Prostate gland (tissue), 2 donors: ENCODE measurements at regions not wholly inside any gene's neighbourhood (a gene's known extent, or its start where the extent isn't known, plus 50 kb on each side); places are given as distances from the start of the nearest gene placed in this dataset.
"Not testable (repeated sequence)": the region's sequence is repeated elsewhere in the genome, so short reads cannot be mapped to it uniquely, and the experiment has no call there.

Experiments used
- DNase-seq: peaks from one replicate; pipeline ENCODE4 v3.0.0-alpha.2; 2019; ENCODE audit warnings: low spot score
- H3K27ac ChIP-seq, 2 donors: fragments of 200-600 bp; sonication (generic); 2 replicates each; pipeline ENCODE4 v1.5.1; 2017 to 2019
- H3K27me3 ChIP-seq: fragments of 200-600 bp; sonication (generic); replicated peaks from 2 replicates; pipeline ENCODE4 v1.5.1; 2019; ENCODE audit not compliant: insufficient read depth
- H3K36me3 ChIP-seq, 2 donors: fragments of 200-600 bp; sonication (generic); 1 replicate in 1 of 2; 2 replicates in 1 of 2; pipeline versions ENCODE4 v1.5.1 to v1.8.1; 2017 to 2019
- H3K4me1 ChIP-seq: fragments of 200-600 bp; sonication (generic); replicated peaks from 2 replicates; pipeline ENCODE4 v1.5.1; 2019
- H3K4me3 ChIP-seq, 2 donors: fragments of 200-600 bp; sonication (generic); 2 replicates each; pipeline ENCODE4 v1.5.1; 2017 to 2019
- H3K9me3 ChIP-seq: fragments of 200-600 bp; sonication (generic); 2 replicates; pipeline ENCODE4 v1.5.1; 2017
- POLR2A ChIP-seq: fragments of 450-650 bp; IDR thresholded peaks from one replicate; pipeline ENCODE4 v1.6.1; 2016; ENCODE audit warnings: antibody characterized with exemption, mild to moderate bottlenecking
- WGBS: methylation state at CpG from one replicate; pipeline ENCODE4 v1.1.5; 2018; 5-methylcytosine and 5-hydroxymethylcytosine counted together
- intact Hi-C: fragments of 100-400 bp; cut with DNase I; formaldehyde crosslinking; loops from one replicate; pipeline ENCODE4 v1.14.2; 2022

DNA sequence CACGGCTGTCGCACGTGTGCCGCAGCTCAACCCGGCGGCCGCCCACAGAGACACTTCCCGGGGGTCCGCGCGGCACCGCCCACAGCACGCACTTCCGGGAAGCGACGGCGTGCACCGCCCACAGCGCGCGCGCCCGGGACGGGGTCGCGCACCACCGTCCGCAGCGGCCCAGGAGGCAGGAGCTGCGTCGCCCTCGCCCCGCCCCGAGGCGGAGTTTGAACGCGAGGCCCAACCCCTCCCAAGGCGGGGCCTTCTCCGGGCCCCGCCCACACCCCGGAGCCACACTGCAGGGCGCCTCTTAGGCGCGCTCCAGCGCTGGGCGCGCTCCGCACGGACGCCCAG, 5366.8 kb upstream of the TPTE start:
- H3K4me3 ChIP-seq = peak overlapping the region; percentile 26 to 34
- DNase-seq = peak; percentile 76

DNA sequence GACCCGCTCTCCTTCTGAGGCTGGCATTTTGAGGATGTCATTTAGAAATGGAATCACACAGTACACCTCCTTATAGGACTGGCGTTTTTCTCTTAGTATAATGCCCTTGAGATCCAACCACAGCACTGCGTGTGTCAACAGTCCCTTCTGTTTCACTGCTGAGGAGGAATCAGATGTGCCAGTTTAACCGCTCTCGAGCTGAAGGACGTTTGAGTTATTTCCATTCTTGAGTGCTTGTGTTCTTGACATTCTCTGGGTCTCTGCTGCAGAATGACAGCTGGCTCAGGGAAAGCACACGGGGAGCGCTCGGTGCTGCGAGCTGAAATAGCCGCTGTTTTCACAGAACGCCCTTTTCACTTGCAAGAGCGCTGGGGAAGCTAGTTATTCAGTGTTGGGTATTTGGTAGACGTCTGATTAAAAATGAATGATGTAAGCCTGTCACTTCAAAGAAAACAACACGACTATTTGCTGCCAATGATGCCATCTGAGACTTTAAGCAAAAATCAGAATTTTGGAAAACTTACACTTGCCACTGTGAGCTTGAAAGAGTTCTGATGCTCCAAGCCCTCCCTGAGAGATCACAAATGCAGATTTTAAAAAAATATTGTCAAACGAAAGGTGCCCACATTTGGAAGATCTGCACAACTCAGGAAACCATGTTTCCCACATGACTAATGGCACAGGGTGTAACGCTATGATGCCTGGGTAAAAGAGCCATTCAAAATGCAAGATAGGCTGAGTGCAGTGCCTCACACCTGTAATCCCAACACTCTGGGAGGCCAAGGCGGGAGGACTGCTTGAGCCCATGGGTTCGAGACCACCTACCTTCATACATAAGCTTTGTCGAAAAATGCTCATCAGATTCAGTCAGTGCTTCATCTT, 5358.4 kb upstream of the TPTE start:
- H3K4me3 ChIP-seq, H3K27me3 ChIP-seq, H3K4me1 ChIP-seq, intact Hi-C loops, H3K9me3 ChIP-seq, H3K27ac ChIP-seq, H3K36me3 ChIP-seq, DNase-seq: not testable (repeated sequence)
- WGBS = no CpG with 5 or more reads among the region's 20 CpGs

More for the DNA sequence above, 5366.8 kb upstream of the TPTE start:
- H3K9me3 ChIP-seq, intact Hi-C loops, H3K4me1 ChIP-seq, H3K27ac ChIP-seq, H3K27me3 ChIP-seq, H3K36me3 ChIP-seq: not testable (repeated sequence)
- peak; percentile 26 for TF ChIP-seq POLR2A
- WGBS = no CpG with 5 or more reads among the region's 50 CpGs

DNA sequence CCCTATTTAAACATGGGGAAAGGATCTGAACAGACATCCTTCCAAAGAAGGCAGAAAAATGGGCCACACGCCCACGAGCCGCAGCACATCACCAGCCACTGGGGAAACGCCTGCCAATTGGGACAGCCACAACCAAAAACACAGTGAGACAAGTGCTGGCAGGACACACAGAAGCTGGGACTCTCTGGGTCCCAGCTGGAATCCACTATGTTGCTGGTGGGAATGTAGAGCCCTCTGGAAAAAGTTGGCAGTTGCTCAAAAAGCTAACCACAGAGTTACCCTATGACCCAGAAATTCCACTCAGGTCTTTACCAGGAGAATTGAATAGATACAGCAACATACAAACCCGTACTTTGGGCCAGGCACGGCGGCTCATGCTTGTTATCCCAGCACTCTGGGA, 5355.6 kb upstream of the TPTE start:
- H3K27ac ChIP-seq, H3K4me3 ChIP-seq, H3K27me3 ChIP-seq, H3K4me1 ChIP-seq, DNase-seq, H3K36me3 ChIP-seq, H3K9me3 ChIP-seq, intact Hi-C loops: not testable (repeated sequence)
- WGBS = no CpG with 5 or more reads among the region's 7 CpGs
